HG03354 (cell line): ENCODE measurements at regions not wholly inside any gene's neighbourhood (a gene's known extent, or its start where the extent isn't known, plus 50 kb on each side); places are given as distances from the start of the nearest gene placed in this dataset.
"Not testable (repeated sequence)": the region's sequence is repeated elsewhere in the genome, so short reads cannot be mapped to it uniquely, and the experiment has no call there.

Source experiments
- ATAC-seq: cut with Tn5 transposase; IDR thresholded peaks from one replicate; pipeline ENCODE4 v1.9.1; 2021; ENCODE audit warnings: mild to moderate bottlenecking; ENCODE audit not compliant: unreplicated experiment, poor library complexity, severe bottlenecking

- ATAC-seq, result no peak
These were observed 83.5 kb upstream of the PROKR2 start for GRCh38 chr20:5400164-5400762.

GRCh38 chr20:5397393-5397792 is 80.6 kb upstream of the PROKR2 start:
- ATAC-seq, result no peak

- ATAC-seq, result no peak
These were observed 79.4 kb upstream of the PROKR2 start for GRCh38 chr20:5395932-5396727.

- ATAC-seq, result no peak
These were observed 76.6 kb upstream of the PROKR2 start for GRCh38 chr20:5393218-5393870.

GRCh38 chr20:5390720-5391119 is 74.0 kb upstream of the PROKR2 start:
- no peak for ATAC-seq

GRCh38 chr20:5386846-5387245 is 70.1 kb upstream of the PROKR2 start:
- ATAC-seq, result not testable (repeated sequence)

- not testable (repeated sequence) for ATAC-seq
These were observed 64.8 kb upstream of the PROKR2 start for GRCh38 chr20:5381527-5381926.

- no peak for ATAC-seq
These were observed 60.7 kb upstream of the PROKR2 start for GRCh38 chr20:5377484-5377883.

- no peak for ATAC-seq
These were observed 59.5 kb upstream of the PROKR2 start for GRCh38 chr20:5376228-5376627.

- ATAC-seq, result no peak
These were observed 57.4 kb upstream of the PROKR2 start for GRCh38 chr20:5374171-5374570.

- ATAC-seq, result no peak
These were observed 55.6 kb upstream of the PROKR2 start for GRCh38 chr20:5372371-5372770.

GRCh38 chr20:5369629-5370028 is 52.9 kb upstream of the PROKR2 start:
- no peak for ATAC-seq
